ENCODE measurements at regions not wholly inside any gene's neighbourhood (a gene's known extent, or its start where the extent isn't known, plus 50 kb on each side); places are given as distances from the start of the nearest gene placed in this dataset.

GRCh38 chr7:88402529-88402928 lies 95.8 kb upstream of the STEAP4 start:
- CTCF ChIA-PET = no interaction called here

DNA sequence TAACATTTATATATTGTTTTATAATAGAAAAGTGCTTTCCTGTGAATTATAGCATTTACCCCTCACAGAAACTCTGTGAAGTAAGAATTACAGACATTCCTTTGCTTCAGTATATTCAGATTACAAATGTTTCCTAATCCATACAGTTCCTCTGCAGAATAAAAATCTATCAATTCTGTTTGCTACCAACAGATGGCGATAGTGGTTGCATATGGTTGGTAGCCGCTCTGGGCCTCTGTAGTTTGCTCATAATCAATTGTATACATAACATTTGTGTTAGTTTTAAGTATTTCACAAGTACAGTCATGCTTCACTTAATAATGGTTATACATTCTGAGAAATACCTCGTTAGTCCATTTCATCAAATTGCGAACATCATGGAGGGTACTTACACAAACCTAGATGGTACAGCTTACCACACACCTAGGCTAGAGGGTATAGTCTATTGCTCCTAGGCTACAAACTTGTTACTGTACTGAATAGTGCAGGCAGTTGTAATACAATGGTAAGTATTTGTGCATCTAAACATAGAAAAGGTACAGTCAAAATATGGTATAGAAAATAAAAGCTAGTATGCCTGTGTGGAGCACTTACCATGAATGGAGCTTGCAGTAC lies 94.4 kb upstream of the STEAP4 start:
- ChIA-PET CTCF (no interaction called here), POLR2A (no interaction called here)
- TF ChIP-seq, protein P1, sequence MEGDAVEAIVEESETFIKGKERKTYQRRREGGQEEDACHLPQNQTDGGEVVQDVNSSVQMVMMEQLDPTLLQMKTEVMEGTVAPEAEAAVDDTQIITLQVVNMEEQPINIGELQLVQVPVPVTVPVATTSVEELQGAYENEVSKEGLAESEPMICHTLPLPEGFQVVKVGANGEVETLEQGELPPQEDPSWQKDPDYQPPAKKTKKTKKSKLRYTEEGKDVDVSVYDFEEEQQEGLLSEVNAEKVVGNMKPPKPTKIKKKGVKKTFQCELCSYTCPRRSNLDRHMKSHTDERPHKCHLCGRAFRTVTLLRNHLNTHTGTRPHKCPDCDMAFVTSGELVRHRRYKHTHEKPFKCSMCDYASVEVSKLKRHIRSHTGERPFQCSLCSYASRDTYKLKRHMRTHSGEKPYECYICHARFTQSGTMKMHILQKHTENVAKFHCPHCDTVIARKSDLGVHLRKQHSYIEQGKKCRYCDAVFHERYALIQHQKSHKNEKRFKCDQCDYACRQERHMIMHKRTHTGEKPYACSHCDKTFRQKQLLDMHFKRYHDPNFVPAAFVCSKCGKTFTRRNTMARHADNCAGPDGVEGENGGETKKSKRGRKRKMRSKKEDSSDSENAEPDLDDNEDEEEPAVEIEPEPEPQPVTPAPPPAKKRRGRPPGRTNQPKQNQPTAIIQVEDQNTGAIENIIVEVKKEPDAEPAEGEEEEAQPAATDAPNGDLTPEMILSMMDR (IDR thresholded peaks at IDR 0.05; ENCODE audit: insufficient read depth, low read length, missing control alignments) = no peak
- no peak for DNase-seq (ENCODE audit: low read depth, low spot score)
- no peak overlapping the region for H3K4me3 ChIP-seq (ENCODE audit: low read depth, low read length)

More at GRCh38 chr7:88402529-88402928, 95.8 kb upstream of the STEAP4 start:
- H3K4me3 ChIP-seq (ENCODE audit: low read depth, low read length) = no peak overlapping the region
- POLR2A ChIA-PET = no interaction called here
- TF ChIP-seq, protein P1 (IDR thresholded peaks at IDR 0.05; ENCODE audit: insufficient read depth, low read length, missing control alignments) = no peak
- no peak for DNase-seq (ENCODE audit: low read depth, low spot score)

DNA sequence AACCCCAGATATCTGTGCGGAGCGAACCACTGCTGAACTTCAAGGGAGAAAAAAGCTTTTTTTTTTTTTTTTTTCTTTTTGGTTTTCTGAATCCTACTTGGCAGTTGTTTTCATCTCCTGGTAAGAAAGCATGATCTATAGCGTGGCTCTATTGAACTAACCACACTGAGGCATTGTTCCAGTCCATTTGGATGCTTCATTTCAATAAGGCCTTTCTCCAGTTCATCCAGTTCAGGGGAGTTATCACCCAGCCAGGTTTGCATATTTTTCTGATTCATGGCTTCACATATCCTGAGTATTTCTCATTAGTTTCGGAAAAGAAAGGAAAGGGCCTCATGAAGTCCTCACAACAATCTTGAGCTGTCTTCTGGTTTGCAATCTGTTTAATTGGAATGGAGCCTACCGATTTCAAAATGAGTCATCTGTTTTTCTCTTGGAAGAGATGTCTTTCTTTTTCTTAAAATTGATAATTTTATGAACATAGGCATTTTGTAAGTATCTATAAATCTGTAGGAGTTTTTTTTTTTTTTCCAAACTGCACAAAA lies 93.1 kb upstream of the STEAP4 start:
- DNase-seq (ENCODE audit: low read depth, low spot score) = no peak
- TF ChIP-seq, protein P1 (IDR thresholded peaks at IDR 0.05; ENCODE audit: insufficient read depth, low read length, missing control alignments) = no peak
- ChIA-PET POLR2A (interaction anchor here (0.7 kb wide), 1 partner anchor 172 kb away, joined by 4 read pairs; no protein-coding TSS in a partner anchor), CTCF (no interaction called here)
- H3K4me3 ChIP-seq (ENCODE audit: low read depth, low read length) = no peak overlapping the region

DNA sequence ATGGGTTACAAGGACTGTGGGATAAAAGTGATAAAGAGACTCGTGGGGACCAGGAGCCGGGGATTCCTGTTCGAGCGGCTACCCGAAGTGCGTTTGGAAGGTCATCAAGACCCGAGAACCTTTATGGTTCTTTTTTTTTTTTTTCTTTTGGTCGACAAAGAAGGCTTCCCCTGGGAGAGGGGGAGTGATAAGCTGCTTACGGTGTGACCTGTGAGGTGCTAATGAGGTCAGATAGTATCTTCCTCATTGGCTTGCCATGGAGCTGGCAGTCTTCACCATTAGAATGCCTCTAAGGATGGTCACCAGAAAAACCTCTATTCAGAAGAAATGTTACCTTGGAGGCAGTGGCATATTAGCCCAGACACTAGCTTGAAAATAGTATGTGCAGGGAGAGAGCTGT lies 92.3 kb upstream of the STEAP4 start:
- CTCF ChIA-PET = no interaction called here

GRCh38 chr7:88398459-88398858 lies 91.8 kb upstream of the STEAP4 start:
- POLR2A ChIA-PET = no interaction called here
- CTCF ChIA-PET = no interaction called here

More for the DNA sequence above, 92.3 kb upstream of the STEAP4 start:
- TF ChIP-seq, protein P1 (IDR thresholded peaks at IDR 0.05; ENCODE audit: insufficient read depth, low read length, missing control alignments) = no peak
- no peak overlapping the region for H3K4me3 ChIP-seq (ENCODE audit: low read depth, low read length)
- no peak for DNase-seq (ENCODE audit: low read depth, low spot score)
- POLR2A ChIA-PET = no interaction called here

GRCh38 chr7:88396948-88397322 lies 90.2 kb upstream of the STEAP4 start:
- no peak for DNase-seq (ENCODE audit: low read depth, low spot score)
- H3K4me3 ChIP-seq (ENCODE audit: low read depth, low read length) = no peak overlapping the region
- TF ChIP-seq, protein P1 (IDR thresholded peaks at IDR 0.05; ENCODE audit: insufficient read depth, low read length, missing control alignments) = no peak
- CTCF ChIA-PET = no interaction called here
- POLR2A ChIA-PET = no interaction called here

More at GRCh38 chr7:88398459-88398858, 91.8 kb upstream of the STEAP4 start:
- no peak for DNase-seq (ENCODE audit: low read depth, low spot score)
- H3K4me3 ChIP-seq (ENCODE audit: low read depth, low read length) = no peak overlapping the region
- TF ChIP-seq, protein P1 (IDR thresholded peaks at IDR 0.05; ENCODE audit: insufficient read depth, low read length, missing control alignments) = no peak
